Panc1 (cell line): ENCODE measurements at regions not wholly inside any gene's neighbourhood (a gene's known extent, or its start where the extent isn't known, plus 50 kb on each side); places are given as distances from the start of the nearest gene placed in this dataset.

Experiments used
- ATAC-seq: fragments of 200-7000 bp; cut with Tn5 transposase; 2 replicates; pipeline ENCODE4 v1.9.1; 2020; ENCODE audit warnings: mild to moderate bottlenecking, moderate library complexity
- BruUV-seq: library from RNA; stranded (reverse); fragments of 400-500 nt; replicated peaks from 2 replicates; lab custom pipeline; 2021; lab: Mats Ljungman, UMichigan
- CTCF ChIA-PET: fragments of 300-600 bp; sonication (Branson Sonifier 250); formaldehyde crosslinking; loops from one replicate; lab custom pipeline; 2022; ENCODE audit warnings: antibody characterized with exemption; lab: Charles Lee
- POLR2A ChIA-PET: fragments of 300-600 bp; sonication (Branson Sonifier 250); formaldehyde crosslinking; loops from one replicate; lab custom pipeline; 2022; ENCODE audit warnings: antibody characterized with exemption; lab: Charles Lee
- DNase-seq: peaks from one replicate; pipeline ENCODE4 v3.0.0-alpha.2; 2010; ENCODE audit warnings: low read depth, low spot score
- H3K27ac ChIP-seq: 2 replicates; pipeline ENCODE4 v1.5.1; 2011; ENCODE audit warnings: mild to moderate bottlenecking, low read length, inconsistent platforms
- H3K27me3 ChIP-seq: fragments of 200-500 bp; sonication (Bioruptor generic); 2 replicates; pipeline ENCODE4 v1.6.0; 2014; ENCODE audit warnings: low read length, inconsistent platforms; ENCODE audit not compliant: control insufficient read depth, insufficient read depth
- H3K36me3 ChIP-seq: fragments of 200-500 bp; sonication (Bioruptor generic); 2 replicates; pipeline ENCODE4 v1.5.1; 2014; ENCODE audit warnings: inconsistent platforms, mild to moderate bottlenecking, low read length, moderate library complexity; ENCODE audit not compliant: control insufficient read depth, insufficient read depth
- H3K4me1 ChIP-seq: 2 replicates; pipeline ENCODE4 v1.5.1; 2011; ENCODE audit warnings: inconsistent platforms, mild to moderate bottlenecking, low read length, moderate library complexity; ENCODE audit not compliant: control insufficient read depth, insufficient read depth
- H3K4me3 ChIP-seq, 2 experiments: 2 replicates each; pipeline ENCODE4 v1.5.1; 2011 to 2012; ENCODE audit warnings: low read depth in 2 of 2, low read length in 2 of 2, mild to moderate bottlenecking in 2 of 2, inconsistent platforms in 1 of 2, moderate library complexity in 1 of 2
- H3K9me3 ChIP-seq: fragments of 200-500 bp; sonication (Bioruptor generic); 2 replicates; pipeline ENCODE4 v1.5.1; 2014; ENCODE audit warnings: low read depth, mild to moderate bottlenecking, inconsistent platforms, low read length, moderate library complexity; ENCODE audit not compliant: control insufficient read depth, insufficient read depth
- POLR2AphosphoS5 ChIP-seq: IDR thresholded peaks from 2 replicates; pipeline ENCODE4 v1.6.1; 2012; ENCODE audit warnings: mild to moderate bottlenecking, low read depth, low read length, moderate library complexity
- SIN3A ChIP-seq: IDR thresholded peaks from 2 replicates; pipeline ENCODE4 v1.6.1; 2012; ENCODE audit warnings: low read depth, mild to moderate bottlenecking, low read length, moderate library complexity, borderline replicate concordance; ENCODE audit not compliant: insufficient read depth
- TCF7L2 ChIP-seq: IDR thresholded peaks from 2 replicates; pipeline ENCODE4 v1.6.1; 2011; ENCODE audit warnings: mild to moderate bottlenecking, low read depth, low read length, inconsistent platforms
- in situ Hi-C: cut with HindIII; loops from 2 replicates; pipeline ENCODE4 v1.10.0; 2016; ENCODE audit warnings: low sequenced_read_pairs, low pct_unique_long_range_greater_than_20kb
- intact Hi-C: fragments of 100-400 bp; cut with micrococcal nuclease; formaldehyde crosslinking; loops from one replicate; pipeline ENCODE4 v1.10.0; 2022; ENCODE audit not compliant: unreplicated experiment
- TF ChIP-seq, protein P1 (sequence below), 2 experiments: IDR thresholded peaks; 2 replicates each; pipeline ENCODE4 v1.6.1; 2011 to 2012; ENCODE audit warnings: low read depth in 2 of 2, control low read depth in 1 of 2, low read length in 1 of 2, mild to moderate bottlenecking in 1 of 2, moderate library complexity in 1 of 2; ENCODE audit not compliant: insufficient read depth in 1 of 2
- TF ChIP-seq, protein P2 (sequence below): fragments of 450-650 bp; IDR thresholded peaks from 2 replicates; pipeline ENCODE4 v1.5.1; 2017; ENCODE audit warnings: mild to moderate bottlenecking

DNA sequence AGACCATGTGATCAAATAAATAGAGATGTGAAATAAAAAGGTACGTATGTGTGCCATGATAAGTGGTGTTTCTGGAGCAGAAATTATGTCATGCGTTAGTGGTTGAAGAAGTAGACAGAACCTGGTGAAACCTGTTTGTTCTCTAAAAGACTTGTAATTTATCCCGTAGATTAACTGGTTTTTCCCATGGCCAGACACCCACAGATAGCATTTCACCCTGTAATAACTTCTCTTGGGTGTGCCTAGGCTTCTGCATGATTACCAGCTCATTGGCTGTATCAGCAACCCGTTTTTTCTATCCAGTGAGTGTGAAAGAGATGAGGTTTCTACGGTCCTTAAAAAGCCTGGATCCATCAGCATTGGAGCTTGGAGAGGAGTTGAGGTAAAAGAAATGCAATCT, 471.3 kb downstream of the NPIPA7 start:
- no peaks in the 10 kb centered on the region for H3K27me3 ChIP-seq
- BruUV-seq = no TSS peak
- TF ChIP-seq TCF7L2 (no peak), SIN3A (no peak), POLR2AphosphoS5 (no peak)
- TF ChIP-seq, protein P1, sequence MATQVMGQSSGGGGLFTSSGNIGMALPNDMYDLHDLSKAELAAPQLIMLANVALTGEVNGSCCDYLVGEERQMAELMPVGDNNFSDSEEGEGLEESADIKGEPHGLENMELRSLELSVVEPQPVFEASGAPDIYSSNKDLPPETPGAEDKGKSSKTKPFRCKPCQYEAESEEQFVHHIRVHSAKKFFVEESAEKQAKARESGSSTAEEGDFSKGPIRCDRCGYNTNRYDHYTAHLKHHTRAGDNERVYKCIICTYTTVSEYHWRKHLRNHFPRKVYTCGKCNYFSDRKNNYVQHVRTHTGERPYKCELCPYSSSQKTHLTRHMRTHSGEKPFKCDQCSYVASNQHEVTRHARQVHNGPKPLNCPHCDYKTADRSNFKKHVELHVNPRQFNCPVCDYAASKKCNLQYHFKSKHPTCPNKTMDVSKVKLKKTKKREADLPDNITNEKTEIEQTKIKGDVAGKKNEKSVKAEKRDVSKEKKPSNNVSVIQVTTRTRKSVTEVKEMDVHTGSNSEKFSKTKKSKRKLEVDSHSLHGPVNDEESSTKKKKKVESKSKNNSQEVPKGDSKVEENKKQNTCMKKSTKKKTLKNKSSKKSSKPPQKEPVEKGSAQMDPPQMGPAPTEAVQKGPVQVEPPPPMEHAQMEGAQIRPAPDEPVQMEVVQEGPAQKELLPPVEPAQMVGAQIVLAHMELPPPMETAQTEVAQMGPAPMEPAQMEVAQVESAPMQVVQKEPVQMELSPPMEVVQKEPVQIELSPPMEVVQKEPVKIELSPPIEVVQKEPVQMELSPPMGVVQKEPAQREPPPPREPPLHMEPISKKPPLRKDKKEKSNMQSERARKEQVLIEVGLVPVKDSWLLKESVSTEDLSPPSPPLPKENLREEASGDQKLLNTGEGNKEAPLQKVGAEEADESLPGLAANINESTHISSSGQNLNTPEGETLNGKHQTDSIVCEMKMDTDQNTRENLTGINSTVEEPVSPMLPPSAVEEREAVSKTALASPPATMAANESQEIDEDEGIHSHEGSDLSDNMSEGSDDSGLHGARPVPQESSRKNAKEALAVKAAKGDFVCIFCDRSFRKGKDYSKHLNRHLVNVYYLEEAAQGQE (IDR thresholded peaks at IDR 0.05; ENCODE audit: insufficient read depth in 1 of 2, low read depth in 2 of 2, low read length in 1 of 2) = no peak
- TF ChIP-seq, protein P2, sequence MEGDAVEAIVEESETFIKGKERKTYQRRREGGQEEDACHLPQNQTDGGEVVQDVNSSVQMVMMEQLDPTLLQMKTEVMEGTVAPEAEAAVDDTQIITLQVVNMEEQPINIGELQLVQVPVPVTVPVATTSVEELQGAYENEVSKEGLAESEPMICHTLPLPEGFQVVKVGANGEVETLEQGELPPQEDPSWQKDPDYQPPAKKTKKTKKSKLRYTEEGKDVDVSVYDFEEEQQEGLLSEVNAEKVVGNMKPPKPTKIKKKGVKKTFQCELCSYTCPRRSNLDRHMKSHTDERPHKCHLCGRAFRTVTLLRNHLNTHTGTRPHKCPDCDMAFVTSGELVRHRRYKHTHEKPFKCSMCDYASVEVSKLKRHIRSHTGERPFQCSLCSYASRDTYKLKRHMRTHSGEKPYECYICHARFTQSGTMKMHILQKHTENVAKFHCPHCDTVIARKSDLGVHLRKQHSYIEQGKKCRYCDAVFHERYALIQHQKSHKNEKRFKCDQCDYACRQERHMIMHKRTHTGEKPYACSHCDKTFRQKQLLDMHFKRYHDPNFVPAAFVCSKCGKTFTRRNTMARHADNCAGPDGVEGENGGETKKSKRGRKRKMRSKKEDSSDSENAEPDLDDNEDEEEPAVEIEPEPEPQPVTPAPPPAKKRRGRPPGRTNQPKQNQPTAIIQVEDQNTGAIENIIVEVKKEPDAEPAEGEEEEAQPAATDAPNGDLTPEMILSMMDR = no peak
- ATAC-seq = no peak
- H3K27ac ChIP-seq = no peak overlapping the region
- no peaks in the 10 kb centered on the region for H3K9me3 ChIP-seq
- H3K36me3 ChIP-seq = no peaks in the 10 kb centered on the region
- H3K4me3 ChIP-seq = no peak overlapping the region
- no peak for DNase-seq
- no peaks in the 10 kb centered on the region for H3K4me1 ChIP-seq
- POLR2A ChIA-PET = no interaction called here
- in situ Hi-C loops (no loop called here), intact Hi-C loops (no loop called here)
- CTCF ChIA-PET = no interaction called here

DNA sequence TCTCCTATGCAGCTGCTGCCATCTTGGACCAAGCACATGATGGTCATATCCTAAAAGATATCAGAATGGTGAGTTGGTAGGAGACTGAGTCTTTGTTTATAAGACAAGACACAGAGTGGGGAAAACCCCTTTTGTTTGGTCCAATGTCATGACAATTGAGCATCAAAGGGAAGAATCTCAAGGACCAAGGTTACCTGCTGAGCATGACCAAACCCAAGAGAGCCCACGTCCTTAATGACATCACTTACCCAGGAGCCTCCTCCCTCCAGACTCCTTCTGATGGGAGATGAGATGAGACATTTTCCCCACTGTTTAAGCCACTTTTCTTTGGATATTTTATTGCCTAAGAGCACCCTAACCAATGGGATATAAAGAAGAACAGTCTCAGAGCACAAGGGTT, 478.1 kb downstream of the NPIPA7 start:
- Histone ChIP-seq H3K4me1 (no peaks in the 10 kb centered on the region), H3K27ac (no peak overlapping the region), H3K36me3 (no peaks in the 10 kb centered on the region), H3K27me3 (no peaks in the 10 kb centered on the region), H3K9me3 (no peaks in the 10 kb centered on the region), H3K4me3 (no peak overlapping the region)
- intact Hi-C loops = no loop called here
- in situ Hi-C loops = no loop called here
- DNase-seq = no peak
- no peak for ATAC-seq
- TF ChIP-seq, protein P2 = no peak
- TF ChIP-seq POLR2AphosphoS5 (no peak), SIN3A (no peak), TCF7L2 (no peak)
- TF ChIP-seq, protein P1 (IDR thresholded peaks at IDR 0.05; ENCODE audit: insufficient read depth in 1 of 2, low read depth in 2 of 2, low read length in 1 of 2) = no peak
- CTCF ChIA-PET = no interaction called here
- no TSS peak for BruUV-seq
- POLR2A ChIA-PET = no interaction called here
